ENCODE measurements at regions not wholly inside any gene's neighbourhood (a gene's known extent, or its start where the extent isn't known, plus 50 kb on each side); places are given as distances from the start of the nearest gene placed in this dataset.

- Histone ChIP-seq H3K27ac (ENCODE audit: low read length) (no peak overlapping the region), H3K9ac (ENCODE audit: low read depth, low read length) (no peak overlapping the region), H3K4me1 (ENCODE audit: insufficient read depth, low read length) (no peaks in the 10 kb centered on the region), H3K9me3 (ENCODE audit: insufficient read depth, low read depth, low read length) (peaks cover 1% of the 10 kb centered on the region), H3K27me3 (ENCODE audit: insufficient read depth, low read length) (no peaks in the 10 kb centered on the region), H3K4me3 (ENCODE audit: low read length) (no peak overlapping the region), H3K36me3 (ENCODE audit: insufficient read depth, low read depth, low read length) (no peaks in the 10 kb centered on the region)
Observed at GRCh38 chr5:156137071-156137869, 189.7 kb upstream of the SGCD start.

GRCh38 chr5:156142867-156143266 is 184.1 kb upstream of the SGCD start:
- Histone ChIP-seq H3K4me1 (ENCODE audit: insufficient read depth, low read length) (no peaks in the 10 kb centered on the region), H3K9me3 (ENCODE audit: insufficient read depth, low read depth, low read length) (peaks cover 13% of the 10 kb centered on the region), H3K27me3 (ENCODE audit: insufficient read depth, low read length) (no peaks in the 10 kb centered on the region), H3K27ac (ENCODE audit: low read length) (no peak overlapping the region), H3K9ac (ENCODE audit: low read depth, low read length) (no peak overlapping the region), H3K36me3 (ENCODE audit: insufficient read depth, low read depth, low read length) (no peaks in the 10 kb centered on the region), H3K4me3 (ENCODE audit: low read length) (no peak overlapping the region)

- Histone ChIP-seq H3K4me3 (ENCODE audit: low read length) (no peak overlapping the region), H3K9ac (ENCODE audit: low read depth, low read length) (no peak overlapping the region), H3K36me3 (ENCODE audit: insufficient read depth, low read depth, low read length) (no peaks in the 10 kb centered on the region), H3K4me1 (ENCODE audit: insufficient read depth, low read length) (no peaks in the 10 kb centered on the region), H3K27me3 (ENCODE audit: insufficient read depth, low read length) (no peaks in the 10 kb centered on the region), H3K9me3 (ENCODE audit: insufficient read depth, low read depth, low read length) (peaks cover 11% of the 10 kb centered on the region), H3K27ac (ENCODE audit: low read length) (no peak overlapping the region)
Observed at GRCh38 chr5:156147261-156147943, 179.6 kb upstream of the SGCD start.

GRCh38 chr5:156147944-156148285 is 179.0 kb upstream of the SGCD start:
- Histone ChIP-seq H3K4me1 (ENCODE audit: insufficient read depth, low read length) (no peaks in the 10 kb centered on the region), H3K9ac (ENCODE audit: low read depth, low read length) (no peak overlapping the region), H3K9me3 (ENCODE audit: insufficient read depth, low read depth, low read length) (peaks cover 5% of the 10 kb centered on the region), H3K27ac (ENCODE audit: low read length) (no peak overlapping the region), H3K4me3 (ENCODE audit: low read length) (no peak overlapping the region), H3K36me3 (ENCODE audit: insufficient read depth, low read depth, low read length) (no peaks in the 10 kb centered on the region), H3K27me3 (ENCODE audit: insufficient read depth, low read length) (no peaks in the 10 kb centered on the region)

DNA sequence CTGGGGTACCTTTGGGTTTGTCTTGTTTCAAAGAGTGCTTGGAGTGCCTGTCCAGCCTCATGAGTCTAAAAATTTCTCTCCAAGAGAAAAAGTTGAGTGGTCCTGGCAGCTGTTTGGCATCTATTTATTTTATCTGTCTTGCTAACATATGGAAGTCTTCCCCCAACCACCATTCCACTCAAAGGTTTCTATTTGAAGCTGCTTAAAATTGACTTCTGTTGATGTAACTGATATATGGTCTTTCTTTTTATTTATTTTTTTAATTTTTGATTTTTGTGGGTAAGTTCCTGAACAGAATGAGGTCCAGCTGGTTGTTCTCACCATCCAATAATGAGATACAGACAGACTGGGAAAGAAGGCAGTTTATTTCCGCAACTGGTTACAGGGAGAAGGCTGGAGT is 178.7 kb upstream of the SGCD start:
- no peaks in the 10 kb centered on the region for H3K4me1 ChIP-seq (ENCODE audit: insufficient read depth, low read length)
- no peak overlapping the region for H3K4me3 ChIP-seq (ENCODE audit: low read length)
- no peaks in the 10 kb centered on the region for H3K27me3 ChIP-seq (ENCODE audit: insufficient read depth, low read length)
- H3K36me3 ChIP-seq (ENCODE audit: insufficient read depth, low read depth, low read length), result no peaks in the 10 kb centered on the region
- H3K9ac ChIP-seq (ENCODE audit: low read depth, low read length), result no peak overlapping the region
- H3K9me3 ChIP-seq (ENCODE audit: insufficient read depth, low read depth, low read length), result peaks cover 2% of the 10 kb centered on the region; the same call in 1 of the 2 replicates
- no peak overlapping the region for H3K27ac ChIP-seq (ENCODE audit: low read length)

- no peaks in the 10 kb centered on the region for H3K4me1 ChIP-seq (ENCODE audit: insufficient read depth, low read length)
- no peaks in the 10 kb centered on the region for H3K36me3 ChIP-seq (ENCODE audit: insufficient read depth, low read depth, low read length)
- H3K4me3 ChIP-seq (ENCODE audit: low read length), result no peak overlapping the region
- H3K9me3 ChIP-seq (ENCODE audit: insufficient read depth, low read depth, low read length), result no peaks in the 10 kb centered on the region
- no peak overlapping the region for H3K27ac ChIP-seq (ENCODE audit: low read length)
- H3K9ac ChIP-seq (ENCODE audit: low read depth, low read length), result no peak overlapping the region
- H3K27me3 ChIP-seq (ENCODE audit: insufficient read depth, low read length), result no peaks in the 10 kb centered on the region
Observed at GRCh38 chr5:156149213-156149612, 177.8 kb upstream of the SGCD start.

GRCh38 chr5:156153602-156154001 is 173.4 kb upstream of the SGCD start:
- H3K27me3 ChIP-seq (ENCODE audit: insufficient read depth, low read length), result no peaks in the 10 kb centered on the region
- H3K9me3 ChIP-seq (ENCODE audit: insufficient read depth, low read depth, low read length), result no peaks in the 10 kb centered on the region
- H3K27ac ChIP-seq (ENCODE audit: low read length), result no peak overlapping the region
- no peaks in the 10 kb centered on the region for H3K36me3 ChIP-seq (ENCODE audit: insufficient read depth, low read depth, low read length)
- H3K9ac ChIP-seq (ENCODE audit: low read depth, low read length), result no peak overlapping the region
- no peak overlapping the region for H3K4me3 ChIP-seq (ENCODE audit: low read length)
- H3K4me1 ChIP-seq (ENCODE audit: insufficient read depth, low read length), result no peaks in the 10 kb centered on the region

DNA sequence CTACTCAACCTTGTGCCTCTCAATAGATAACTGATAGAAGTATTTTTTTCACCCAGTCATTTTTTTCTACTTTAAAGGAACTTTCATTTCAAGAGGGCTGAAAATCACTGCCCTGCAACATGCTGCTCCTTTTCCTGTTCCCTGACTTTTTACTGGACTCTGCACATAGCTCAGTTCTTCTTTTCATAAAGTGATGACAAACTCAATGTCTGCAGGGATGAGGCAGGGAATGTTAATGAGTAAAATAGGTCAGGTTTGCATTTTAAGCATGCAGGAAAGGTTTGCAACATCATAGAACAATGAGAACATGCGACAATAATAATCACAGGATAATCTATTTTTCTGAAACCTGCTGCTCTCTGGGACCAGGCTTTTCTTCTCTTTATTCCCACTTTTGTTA is 172.2 kb upstream of the SGCD start:
- Histone ChIP-seq H3K4me1 (ENCODE audit: insufficient read depth, low read length) (no peaks in the 10 kb centered on the region), H3K27me3 (ENCODE audit: insufficient read depth, low read length) (no peaks in the 10 kb centered on the region), H3K36me3 (ENCODE audit: insufficient read depth, low read depth, low read length) (no peaks in the 10 kb centered on the region), H3K4me3 (ENCODE audit: low read length) (no peak overlapping the region), H3K27ac (ENCODE audit: low read length) (no peak overlapping the region), H3K9me3 (ENCODE audit: insufficient read depth, low read depth, low read length) (no peaks in the 10 kb centered on the region), H3K9ac (ENCODE audit: low read depth, low read length) (no peak overlapping the region)

GRCh38 chr5:156155598-156155997 is 171.4 kb upstream of the SGCD start:
- no peak overlapping the region for H3K9ac ChIP-seq (ENCODE audit: low read depth, low read length)
- H3K4me1 ChIP-seq (ENCODE audit: insufficient read depth, low read length), result no peaks in the 10 kb centered on the region
- H3K4me3 ChIP-seq (ENCODE audit: low read length), result no peak overlapping the region
- H3K27me3 ChIP-seq (ENCODE audit: insufficient read depth, low read length), result no peaks in the 10 kb centered on the region
- H3K27ac ChIP-seq (ENCODE audit: low read length), result no peak overlapping the region
- H3K36me3 ChIP-seq (ENCODE audit: insufficient read depth, low read depth, low read length), result no peaks in the 10 kb centered on the region
- no peaks in the 10 kb centered on the region for H3K9me3 ChIP-seq (ENCODE audit: insufficient read depth, low read depth, low read length)

DNA sequence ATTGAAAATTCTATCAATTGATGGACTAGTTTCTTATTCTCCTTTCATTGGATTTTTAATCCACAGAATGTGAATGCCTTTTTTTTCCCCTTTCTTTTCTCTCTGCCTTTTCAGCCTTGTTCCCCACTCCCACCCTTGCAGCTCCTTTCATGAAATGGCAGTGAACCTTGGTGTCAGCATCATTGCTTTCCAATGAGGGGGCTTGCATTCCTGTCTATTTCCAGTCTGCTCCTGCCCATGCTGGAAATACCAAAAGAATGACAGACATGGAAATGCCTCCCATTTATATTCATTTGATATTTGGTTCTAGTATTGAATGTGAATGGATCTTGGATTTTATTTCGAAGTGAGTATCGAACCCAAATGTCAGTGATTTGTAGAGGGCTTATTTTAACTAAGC is 162.7 kb upstream of the SGCD start:
- Histone ChIP-seq H3K27ac (ENCODE audit: low read length) (no peak overlapping the region), H3K4me1 (ENCODE audit: insufficient read depth, low read length) (no peaks in the 10 kb centered on the region), H3K9ac (ENCODE audit: low read depth, low read length) (no peak overlapping the region), H3K27me3 (ENCODE audit: insufficient read depth, low read length) (no peaks in the 10 kb centered on the region), H3K36me3 (ENCODE audit: insufficient read depth, low read depth, low read length) (no peaks in the 10 kb centered on the region), H3K4me3 (ENCODE audit: low read length) (no peak overlapping the region), H3K9me3 (ENCODE audit: insufficient read depth, low read depth, low read length) (no peaks in the 10 kb centered on the region)

- Histone ChIP-seq H3K36me3 (ENCODE audit: insufficient read depth, low read depth, low read length) (no peaks in the 10 kb centered on the region), H3K4me3 (ENCODE audit: low read length) (no peak overlapping the region), H3K4me1 (ENCODE audit: insufficient read depth, low read length) (no peaks in the 10 kb centered on the region), H3K9ac (ENCODE audit: low read depth, low read length) (no peak overlapping the region), H3K27ac (ENCODE audit: low read length) (no peak overlapping the region), H3K27me3 (ENCODE audit: insufficient read depth, low read length) (no peaks in the 10 kb centered on the region), H3K9me3 (ENCODE audit: insufficient read depth, low read depth, low read length) (no peaks in the 10 kb centered on the region)
Observed at GRCh38 chr5:156169495-156169894, 157.5 kb upstream of the SGCD start.

DNA sequence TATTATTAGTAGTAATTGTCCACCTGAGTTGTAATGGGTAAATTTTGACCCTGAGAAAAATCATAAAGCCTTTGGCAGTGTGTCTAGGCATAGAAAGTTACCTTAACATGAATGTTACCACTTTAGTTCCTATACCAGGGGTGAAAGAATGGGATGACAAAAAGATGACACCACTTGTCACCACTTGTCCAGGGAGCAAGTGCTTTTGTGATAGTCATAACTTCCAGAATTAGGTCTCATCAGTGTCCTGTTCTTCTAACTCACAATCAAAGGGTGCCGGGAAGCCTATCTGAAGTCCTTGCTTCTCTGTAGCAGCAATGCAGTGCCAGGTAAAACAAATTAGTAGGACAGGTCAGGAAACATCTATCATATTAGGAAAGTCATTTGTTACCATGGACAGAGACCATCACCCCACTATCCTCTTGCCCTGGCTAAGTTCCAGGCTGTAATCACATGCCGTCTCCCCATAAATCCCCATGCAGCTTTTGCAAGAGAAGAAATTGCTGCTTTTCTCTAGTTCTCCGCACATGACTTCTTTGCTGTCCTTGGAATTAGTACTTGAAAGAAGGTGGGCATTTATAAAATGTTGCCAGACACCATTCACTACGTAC is 156.5 kb upstream of the SGCD start:
- Histone ChIP-seq H3K4me3 (ENCODE audit: low read length) (no peak overlapping the region), H3K36me3 (ENCODE audit: insufficient read depth, low read depth, low read length) (no peaks in the 10 kb centered on the region), H3K9ac (ENCODE audit: low read depth, low read length) (no peak overlapping the region), H3K27me3 (ENCODE audit: insufficient read depth, low read length) (no peaks in the 10 kb centered on the region), H3K27ac (ENCODE audit: low read length) (no peak overlapping the region), H3K4me1 (ENCODE audit: insufficient read depth, low read length) (no peaks in the 10 kb centered on the region), H3K9me3 (ENCODE audit: insufficient read depth, low read depth, low read length) (no peaks in the 10 kb centered on the region)
